Gastrocnemius medialis (tissue), 4 donors: ENCODE measurements at regions not wholly inside any gene's neighbourhood (a gene's known extent, or its start where the extent isn't known, plus 50 kb on each side); places are given as distances from the start of the nearest gene placed in this dataset.

ENCODE experiments used
- ATAC-seq, 2 donors: fragments of 150-250 bp; one replicate each; pipeline ENCODE4 v1.9.1; 2016
- DNase-seq, 2 donors: peaks; one replicate each; pipeline ENCODE4 v3.0.0-alpha.2; 2019
- H3K27ac ChIP-seq, 4 donors: fragments of 200-600 bp; sonication (generic); 1 replicate in 1 of 4; 2 replicates in 3 of 4; pipeline ENCODE4 v1.5.1; 2016 to 2018; ENCODE audit warnings: mild to moderate bottlenecking in 2 of 4, moderate library complexity in 1 of 4
- H3K27me3 ChIP-seq, 3 donors: fragments of 200-600 bp; sonication (generic) in 2 of 3; 1 replicate in 1 of 3; 2 replicates in 2 of 3; pipeline versions ENCODE4 v1.5.1 to v1.6.0; 2016 to 2019; ENCODE audit warnings: mild to moderate bottlenecking in 1 of 3, moderate library complexity in 1 of 3
- H3K36me3 ChIP-seq, 2 donors: fragments of 200-600 bp; sonication (generic) in 1 of 2; one replicate each; pipeline ENCODE4 v1.5.1; 2017 to 2018
- H3K4me1 ChIP-seq, 2 donors: fragments of 200-600 bp; sonication (generic) in 1 of 2; one replicate each; pipeline ENCODE4 v1.5.1; 2016 to 2017; ENCODE audit warnings: mild to moderate bottlenecking in 2 of 2
- H3K4me3 ChIP-seq, 4 donors: fragments of 200-600 bp; sonication (generic) in 3 of 4; 1 replicate in 1 of 4; 2 replicates in 3 of 4; pipeline ENCODE4 v1.5.1; 2016 to 2019; ENCODE audit warnings: mild to moderate bottlenecking in 2 of 4
- H3K9me3 ChIP-seq, 3 donors: fragments of 200-600 bp; sonication (generic) in 2 of 3; 1 replicate in 1 of 3; 2 replicates in 2 of 3; pipeline ENCODE4 v1.5.1; 2016 to 2019
- POLR2A ChIP-seq, 2 donors: fragments of 450-650 bp; IDR thresholded peaks; one replicate each; pipeline ENCODE4 v1.6.1; 2017; ENCODE audit warnings: antibody characterized with exemption in 2 of 2, mild to moderate bottlenecking in 2 of 2, moderate library complexity in 2 of 2
- in situ Hi-C, 4 donors: fragments of 200-750 bp; cut with MboI; loops; one replicate each; pipeline versions ENCODE4 v1.15.0 to v1.8.0; 2017; ENCODE audit warnings: low sequenced_read_pairs in 4 of 4
- intact Hi-C: fragments of 100-400 bp; cut with DNase I; formaldehyde crosslinking; loops from one replicate; pipeline ENCODE4 v1.15.1; 2023; ENCODE audit warnings: low total_unique reads
- TF ChIP-seq, protein P1 (sequence below), 5 experiments: fragments of 450-650 bp in 3 of 5; fragments of 200-600 bp in 2 of 5; sonication (generic) in 2 of 5; IDR thresholded peaks in 4 of 5; conservative IDR thresholded peaks in 1 of 5; 1 replicate in 4 of 5; 2 replicates in 1 of 5; pipeline ENCODE4 v1.5.1; 2016 to 2019; ENCODE audit warnings: antibody characterized with exemption in 5 of 5, mild to moderate bottlenecking in 3 of 5, moderate library complexity in 3 of 5

DNA sequence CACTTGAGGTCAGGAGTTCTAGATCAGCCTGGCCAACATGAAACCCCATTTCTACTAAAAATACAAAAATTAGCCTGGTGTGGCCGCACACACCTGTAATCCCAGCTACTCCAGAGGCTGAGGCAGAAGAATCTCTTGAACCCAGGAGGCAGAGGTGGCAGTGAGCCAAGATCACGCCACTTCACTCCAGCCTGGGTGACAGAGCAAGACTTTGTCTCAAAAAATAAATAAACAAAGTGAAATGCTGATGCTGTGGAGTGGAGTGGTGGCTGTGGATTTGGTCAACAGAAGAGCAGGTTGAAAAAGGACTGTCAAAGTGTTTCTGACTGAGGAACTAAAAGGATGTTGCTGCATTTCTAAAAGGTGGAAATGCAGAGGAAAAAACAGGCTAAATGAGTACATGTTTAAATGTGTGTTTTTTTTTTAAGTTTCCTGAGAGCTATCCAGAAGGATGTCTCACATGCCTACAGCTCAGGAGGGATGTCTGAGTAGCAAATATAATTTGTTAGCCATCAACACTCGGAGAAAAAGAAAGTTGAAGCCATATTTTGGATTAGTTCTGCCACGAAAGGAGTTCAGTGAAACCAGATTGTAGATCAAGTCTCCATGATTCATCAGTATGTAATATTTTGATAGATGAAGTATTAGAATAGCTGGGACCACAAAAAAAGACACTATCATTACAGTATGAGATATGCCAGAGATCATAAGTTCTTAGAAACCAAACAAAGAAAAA lies 621.1 kb upstream of the ADGRB3 start:
- no peak overlapping the region for H3K4me3 ChIP-seq
- H3K36me3 ChIP-seq = no peaks in the 10 kb centered on the region
- no peak overlapping the region for H3K27ac ChIP-seq
- no peaks in the 10 kb centered on the region for H3K27me3 ChIP-seq
- intact Hi-C loops (no loop called here), in situ Hi-C loops (no loop called here)
- no peak for DNase-seq
- no peaks in the 10 kb centered on the region for H3K4me1 ChIP-seq
- H3K9me3 ChIP-seq = no peaks in the 10 kb centered on the region
- ATAC-seq = no peak
- TF ChIP-seq, protein P1, sequence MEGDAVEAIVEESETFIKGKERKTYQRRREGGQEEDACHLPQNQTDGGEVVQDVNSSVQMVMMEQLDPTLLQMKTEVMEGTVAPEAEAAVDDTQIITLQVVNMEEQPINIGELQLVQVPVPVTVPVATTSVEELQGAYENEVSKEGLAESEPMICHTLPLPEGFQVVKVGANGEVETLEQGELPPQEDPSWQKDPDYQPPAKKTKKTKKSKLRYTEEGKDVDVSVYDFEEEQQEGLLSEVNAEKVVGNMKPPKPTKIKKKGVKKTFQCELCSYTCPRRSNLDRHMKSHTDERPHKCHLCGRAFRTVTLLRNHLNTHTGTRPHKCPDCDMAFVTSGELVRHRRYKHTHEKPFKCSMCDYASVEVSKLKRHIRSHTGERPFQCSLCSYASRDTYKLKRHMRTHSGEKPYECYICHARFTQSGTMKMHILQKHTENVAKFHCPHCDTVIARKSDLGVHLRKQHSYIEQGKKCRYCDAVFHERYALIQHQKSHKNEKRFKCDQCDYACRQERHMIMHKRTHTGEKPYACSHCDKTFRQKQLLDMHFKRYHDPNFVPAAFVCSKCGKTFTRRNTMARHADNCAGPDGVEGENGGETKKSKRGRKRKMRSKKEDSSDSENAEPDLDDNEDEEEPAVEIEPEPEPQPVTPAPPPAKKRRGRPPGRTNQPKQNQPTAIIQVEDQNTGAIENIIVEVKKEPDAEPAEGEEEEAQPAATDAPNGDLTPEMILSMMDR (IDR thresholded peaks at IDR 0.05 in 4 of 5, conservative IDR thresholded peaks at IDR 0.05 in 1 of 5) = no peak
- no peak for TF ChIP-seq POLR2A (IDR thresholded peaks at IDR 0.05)

DNA sequence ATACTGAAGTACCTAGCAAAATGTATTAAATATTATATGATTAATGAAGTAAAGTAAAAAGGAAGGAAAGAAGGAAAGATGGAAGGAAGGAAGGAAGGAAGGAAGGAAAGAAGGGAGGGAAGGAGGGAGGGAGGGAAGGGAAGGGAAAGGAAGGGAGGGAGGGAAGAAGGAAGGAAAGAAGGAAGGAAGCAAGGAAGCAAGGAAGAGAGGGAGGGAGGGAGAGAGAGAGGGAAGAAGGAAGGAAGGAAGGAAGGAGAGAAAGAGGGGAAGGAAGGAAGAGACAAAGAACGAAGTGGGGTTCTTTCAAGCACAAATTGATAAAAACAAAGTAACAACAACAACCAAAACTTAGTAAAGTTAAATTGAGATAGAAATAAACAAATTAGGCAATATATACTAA lies 622.3 kb upstream of the ADGRB3 start:
- Histone ChIP-seq H3K27me3 (no peaks in the 10 kb centered on the region), H3K36me3 (no peaks in the 10 kb centered on the region), H3K4me1 (no peaks in the 10 kb centered on the region), H3K4me3 (no peak overlapping the region), H3K27ac (no peak overlapping the region), H3K9me3 (no peaks in the 10 kb centered on the region)
- in situ Hi-C loops (no loop called here), intact Hi-C loops (no loop called here)
- no peak for TF ChIP-seq POLR2A (IDR thresholded peaks at IDR 0.05)
- TF ChIP-seq, protein P1 (IDR thresholded peaks at IDR 0.05 in 4 of 5, conservative IDR thresholded peaks at IDR 0.05 in 1 of 5) = no peak
- DNase-seq = no peak
- no peak for ATAC-seq

DNA sequence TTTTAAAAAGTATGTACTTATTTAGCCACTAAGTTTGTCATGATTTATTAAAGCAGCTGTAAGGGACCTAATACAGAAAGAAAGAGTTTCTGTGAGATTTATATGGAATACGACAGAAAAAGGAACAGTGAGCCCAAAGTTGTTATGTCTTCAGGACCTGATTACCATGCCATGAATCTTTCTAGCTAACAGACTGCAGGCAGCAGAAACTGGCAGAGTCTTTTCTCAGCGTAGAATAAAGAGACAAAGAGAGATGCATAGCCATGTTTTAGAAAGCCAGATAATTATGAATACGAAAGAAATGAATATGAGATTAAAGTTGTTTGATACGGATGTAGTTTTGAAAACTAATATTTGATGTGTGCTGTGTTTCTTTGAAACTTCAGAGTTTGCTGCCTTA lies 624.1 kb upstream of the ADGRB3 start:
- ATAC-seq (no peak), DNase-seq (no peak)
- TF ChIP-seq, protein P1 (IDR thresholded peaks at IDR 0.05 in 4 of 5, conservative IDR thresholded peaks at IDR 0.05 in 1 of 5) = no peak
- no peak for TF ChIP-seq POLR2A (IDR thresholded peaks at IDR 0.05)
- Histone ChIP-seq H3K27ac (no peak overlapping the region), H3K27me3 (no peaks in the 10 kb centered on the region), H3K4me3 (no peak overlapping the region), H3K4me1 (no peaks in the 10 kb centered on the region), H3K36me3 (no peaks in the 10 kb centered on the region), H3K9me3 (no peaks in the 10 kb centered on the region)
- in situ Hi-C loops (no loop called here), intact Hi-C loops (no loop called here)

DNA sequence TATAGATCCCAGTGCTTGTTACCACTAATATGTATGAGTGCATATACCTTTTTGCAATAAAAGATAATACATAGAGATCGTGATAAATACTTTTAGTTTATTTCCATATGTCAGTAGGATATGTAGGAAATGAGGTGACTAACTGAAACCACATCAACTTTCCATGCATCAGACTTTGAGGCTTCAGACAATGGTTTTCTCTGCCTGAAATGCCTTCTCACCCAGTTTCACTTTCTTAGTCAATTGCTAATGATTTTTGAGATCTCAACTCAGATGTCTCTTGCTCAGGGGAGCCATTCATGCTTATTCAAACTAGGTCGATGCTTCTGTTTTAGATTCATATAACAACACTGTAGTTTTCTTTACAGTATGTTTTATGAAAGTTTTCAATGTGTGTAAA lies 626.6 kb upstream of the ADGRB3 start:
- ATAC-seq = no peak
- Histone ChIP-seq H3K27ac (no peak overlapping the region), H3K27me3 (no peaks in the 10 kb centered on the region), H3K9me3 (no peaks in the 10 kb centered on the region), H3K36me3 (no peaks in the 10 kb centered on the region), H3K4me3 (no peak overlapping the region), H3K4me1 (no peaks in the 10 kb centered on the region)
- TF ChIP-seq, protein P1 (IDR thresholded peaks at IDR 0.05 in 4 of 5, conservative IDR thresholded peaks at IDR 0.05 in 1 of 5) = no peak
- no peak for TF ChIP-seq POLR2A (IDR thresholded peaks at IDR 0.05)
- DNase-seq = no peak
- intact Hi-C loops (no loop called here), in situ Hi-C loops (no loop called here)

DNA sequence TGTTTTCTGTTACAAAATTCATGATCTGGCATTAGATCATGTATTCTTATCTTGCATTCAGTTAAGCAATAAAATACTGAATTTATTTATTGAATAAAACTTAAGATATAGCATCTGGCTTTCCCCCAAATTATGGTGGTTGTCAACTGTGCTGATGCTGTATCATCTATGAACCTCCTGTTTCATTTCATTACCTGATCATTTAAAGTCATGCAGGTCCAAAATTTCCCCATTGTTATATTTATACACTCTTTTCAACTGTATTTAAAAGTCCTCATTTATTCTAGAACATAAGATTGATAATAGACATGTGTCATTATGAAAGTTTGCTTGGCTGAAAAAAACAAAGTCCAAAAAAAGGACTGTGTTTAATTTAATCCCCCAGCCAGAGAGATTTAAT lies 627.4 kb upstream of the ADGRB3 start:
- intact Hi-C loops (no loop called here), in situ Hi-C loops (no loop called here)
- ATAC-seq (no peak), DNase-seq (no peak)
- TF ChIP-seq, protein P1 (IDR thresholded peaks at IDR 0.05 in 4 of 5, conservative IDR thresholded peaks at IDR 0.05 in 1 of 5) = no peak
- no peak for TF ChIP-seq POLR2A (IDR thresholded peaks at IDR 0.05)
- Histone ChIP-seq H3K4me1 (no peaks in the 10 kb centered on the region), H3K9me3 (no peaks in the 10 kb centered on the region), H3K27me3 (no peaks in the 10 kb centered on the region), H3K27ac (no peak overlapping the region), H3K36me3 (no peaks in the 10 kb centered on the region), H3K4me3 (no peak overlapping the region)
